ENCODE measurements at regions not wholly inside any gene's neighbourhood (a gene's known extent, or its start where the extent isn't known, plus 50 kb on each side); places are given as distances from the start of the nearest gene placed in this dataset.

DNA sequence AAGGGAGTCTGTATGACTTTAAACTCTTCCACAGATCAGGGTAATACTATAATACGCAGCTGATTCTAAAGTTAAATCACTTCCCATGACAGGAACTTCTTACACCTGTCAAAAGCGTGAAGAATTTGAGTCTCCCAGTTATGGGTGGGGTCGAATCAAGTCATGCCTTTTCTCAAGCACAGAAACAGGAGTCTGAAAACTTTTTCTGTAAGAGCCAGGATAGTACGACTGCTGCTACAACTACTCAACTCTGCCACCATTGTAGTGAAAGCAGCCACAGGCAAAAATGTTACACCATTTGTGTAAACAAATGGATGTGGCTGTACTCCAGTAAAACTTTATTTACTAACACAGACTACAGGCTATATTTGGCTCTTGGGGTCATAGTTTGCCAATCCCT is 90.3 kb downstream of the DUSP6 start:
- Histone ChIP-seq H3K9me3 (no peaks in the 10 kb centered on the region), H3K4me3 (ENCODE audit: low read depth in 1 of 2, low read length in 1 of 2) (no peak overlapping the region), H3K4me1 (ENCODE audit: control insufficient read depth in 1 of 2, insufficient read depth in 1 of 2, low read depth in 1 of 2, low read length in 1 of 2) (peaks cover 12 to 20% of the 10 kb centered on the region in 2 experiments), H3K36me3 (no peaks in the 10 kb centered on the region), H3K27me3 (no peaks in the 10 kb centered on the region), H3K27ac (no peak overlapping the region)
- TF ChIP-seq, protein P1, sequence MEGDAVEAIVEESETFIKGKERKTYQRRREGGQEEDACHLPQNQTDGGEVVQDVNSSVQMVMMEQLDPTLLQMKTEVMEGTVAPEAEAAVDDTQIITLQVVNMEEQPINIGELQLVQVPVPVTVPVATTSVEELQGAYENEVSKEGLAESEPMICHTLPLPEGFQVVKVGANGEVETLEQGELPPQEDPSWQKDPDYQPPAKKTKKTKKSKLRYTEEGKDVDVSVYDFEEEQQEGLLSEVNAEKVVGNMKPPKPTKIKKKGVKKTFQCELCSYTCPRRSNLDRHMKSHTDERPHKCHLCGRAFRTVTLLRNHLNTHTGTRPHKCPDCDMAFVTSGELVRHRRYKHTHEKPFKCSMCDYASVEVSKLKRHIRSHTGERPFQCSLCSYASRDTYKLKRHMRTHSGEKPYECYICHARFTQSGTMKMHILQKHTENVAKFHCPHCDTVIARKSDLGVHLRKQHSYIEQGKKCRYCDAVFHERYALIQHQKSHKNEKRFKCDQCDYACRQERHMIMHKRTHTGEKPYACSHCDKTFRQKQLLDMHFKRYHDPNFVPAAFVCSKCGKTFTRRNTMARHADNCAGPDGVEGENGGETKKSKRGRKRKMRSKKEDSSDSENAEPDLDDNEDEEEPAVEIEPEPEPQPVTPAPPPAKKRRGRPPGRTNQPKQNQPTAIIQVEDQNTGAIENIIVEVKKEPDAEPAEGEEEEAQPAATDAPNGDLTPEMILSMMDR (IDR thresholded peaks at IDR 0.05): no peak

GRCh38 chr12:89260841-89261637 is 91.3 kb downstream of the DUSP6 start:
- TF ChIP-seq, protein P1 (IDR thresholded peaks at IDR 0.05): no peak
- Histone ChIP-seq H3K27me3 (no peaks in the 10 kb centered on the region), H3K4me3 (ENCODE audit: low read depth in 1 of 2, low read length in 1 of 2) (no peak overlapping the region), H3K27ac (no peak overlapping the region), H3K9me3 (no peaks in the 10 kb centered on the region), H3K36me3 (no peaks in the 10 kb centered on the region), H3K4me1 (ENCODE audit: control insufficient read depth in 1 of 2, insufficient read depth in 1 of 2, low read depth in 1 of 2, low read length in 1 of 2) (peaks cover 5 to 11% of the 10 kb centered on the region in 2 experiments)

DNA sequence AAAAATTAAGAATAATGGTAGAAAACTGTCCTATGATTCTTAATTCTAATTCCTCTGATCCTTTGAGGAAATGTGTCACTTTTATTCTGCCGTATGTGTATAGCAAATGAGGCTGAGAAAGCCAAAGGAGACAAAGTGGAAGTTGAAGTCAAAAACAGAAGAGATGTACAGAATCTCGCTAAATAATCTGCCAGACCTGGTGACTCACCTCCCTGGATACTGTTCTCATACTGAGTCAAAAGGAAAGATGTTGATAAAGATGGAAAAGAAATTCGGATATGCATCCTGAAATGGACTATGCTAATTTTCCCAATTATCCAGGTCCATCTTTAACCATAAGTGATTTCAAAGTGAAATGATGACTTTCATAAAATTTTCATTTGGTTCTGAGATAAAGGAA is 92.5 kb downstream of the DUSP6 start:
- Histone ChIP-seq H3K4me3 (ENCODE audit: low read depth in 1 of 2, low read length in 1 of 2) (no peak overlapping the region), H3K9me3 (no peaks in the 10 kb centered on the region), H3K36me3 (no peaks in the 10 kb centered on the region), H3K27me3 (no peaks in the 10 kb centered on the region), H3K4me1 (ENCODE audit: control insufficient read depth in 1 of 2, insufficient read depth in 1 of 2, low read depth in 1 of 2, low read length in 1 of 2) (no peaks in the 10 kb centered on the region), H3K27ac (no peak overlapping the region)
- TF ChIP-seq, protein P1 (IDR thresholded peaks at IDR 0.05): no peak

DNA sequence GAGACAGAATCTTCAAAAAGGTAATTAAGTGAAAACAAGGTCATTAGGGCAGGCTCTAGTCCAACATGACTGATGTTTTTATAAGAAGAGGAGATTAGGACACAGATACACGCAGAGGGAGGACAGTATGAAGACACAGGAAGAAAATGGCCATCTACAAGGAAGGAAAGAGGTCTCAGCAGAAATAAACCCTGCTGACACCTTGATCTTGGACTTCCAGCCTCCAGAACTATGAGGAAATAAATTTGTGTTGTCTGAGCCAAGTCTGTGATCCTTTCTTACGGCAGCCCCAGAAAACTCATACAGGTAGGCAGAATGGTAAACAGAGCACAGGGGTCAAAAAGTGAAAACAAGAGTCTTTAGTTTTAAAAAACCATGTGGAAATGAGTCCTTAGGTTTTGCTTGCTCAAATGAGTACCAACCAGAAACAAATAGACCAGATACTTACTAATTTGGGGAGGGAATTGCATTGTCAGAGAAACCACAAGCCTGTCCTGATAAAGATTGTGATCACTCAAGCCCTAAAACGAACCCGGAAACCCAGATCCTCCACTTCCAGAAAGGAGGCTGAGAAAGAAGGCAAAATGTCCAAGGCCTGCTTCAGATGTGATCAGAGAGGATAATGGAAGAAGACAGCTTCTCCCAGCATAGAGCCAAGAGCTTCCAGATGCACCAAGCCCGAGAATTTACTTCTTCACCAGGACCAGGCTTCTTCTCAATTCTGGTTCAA is 93.9 kb downstream of the DUSP6 start:
- H3K4me1 ChIP-seq (ENCODE audit: control insufficient read depth in 1 of 2, insufficient read depth in 1 of 2, low read depth in 1 of 2, low read length in 1 of 2): no peaks in the 10 kb centered on the region
- no peaks in the 10 kb centered on the region for H3K9me3 ChIP-seq
- TF ChIP-seq, protein P1 (IDR thresholded peaks at IDR 0.05): no peak
- H3K36me3 ChIP-seq: no peaks in the 10 kb centered on the region
- H3K27ac ChIP-seq: no peak overlapping the region
- no peaks in the 10 kb centered on the region for H3K27me3 ChIP-seq
- H3K4me3 ChIP-seq (ENCODE audit: low read depth in 1 of 2, low read length in 1 of 2): no peak overlapping the region

GRCh38 chr12:89257340-89257739 is 95.0 kb downstream of the DUSP6 start:
- Histone ChIP-seq H3K4me1 (ENCODE audit: control insufficient read depth in 1 of 2, insufficient read depth in 1 of 2, low read depth in 1 of 2, low read length in 1 of 2) (no peaks in the 10 kb centered on the region), H3K9me3 (no peaks in the 10 kb centered on the region), H3K36me3 (no peaks in the 10 kb centered on the region), H3K27me3 (no peaks in the 10 kb centered on the region), H3K4me3 (ENCODE audit: low read depth in 1 of 2, low read length in 1 of 2) (no peak overlapping the region), H3K27ac (no peak overlapping the region)
- TF ChIP-seq, protein P1 (IDR thresholded peaks at IDR 0.05): no peak
